NCI-H345 treated with DMSO at 0.1 percent for 48 hours (cell line): ENCODE measurements at regions not wholly inside any gene's neighbourhood (a gene's known extent, or its start where the extent isn't known, plus 50 kb on each side); places are given as distances from the start of the nearest gene placed in this dataset.

ENCODE experiments used
- DNase-seq: peaks from one replicate; lab custom pipeline; 2025; ENCODE audit not compliant: unreplicated experiment; lab: John Stamatoyannopoulos, UW

DNA sequence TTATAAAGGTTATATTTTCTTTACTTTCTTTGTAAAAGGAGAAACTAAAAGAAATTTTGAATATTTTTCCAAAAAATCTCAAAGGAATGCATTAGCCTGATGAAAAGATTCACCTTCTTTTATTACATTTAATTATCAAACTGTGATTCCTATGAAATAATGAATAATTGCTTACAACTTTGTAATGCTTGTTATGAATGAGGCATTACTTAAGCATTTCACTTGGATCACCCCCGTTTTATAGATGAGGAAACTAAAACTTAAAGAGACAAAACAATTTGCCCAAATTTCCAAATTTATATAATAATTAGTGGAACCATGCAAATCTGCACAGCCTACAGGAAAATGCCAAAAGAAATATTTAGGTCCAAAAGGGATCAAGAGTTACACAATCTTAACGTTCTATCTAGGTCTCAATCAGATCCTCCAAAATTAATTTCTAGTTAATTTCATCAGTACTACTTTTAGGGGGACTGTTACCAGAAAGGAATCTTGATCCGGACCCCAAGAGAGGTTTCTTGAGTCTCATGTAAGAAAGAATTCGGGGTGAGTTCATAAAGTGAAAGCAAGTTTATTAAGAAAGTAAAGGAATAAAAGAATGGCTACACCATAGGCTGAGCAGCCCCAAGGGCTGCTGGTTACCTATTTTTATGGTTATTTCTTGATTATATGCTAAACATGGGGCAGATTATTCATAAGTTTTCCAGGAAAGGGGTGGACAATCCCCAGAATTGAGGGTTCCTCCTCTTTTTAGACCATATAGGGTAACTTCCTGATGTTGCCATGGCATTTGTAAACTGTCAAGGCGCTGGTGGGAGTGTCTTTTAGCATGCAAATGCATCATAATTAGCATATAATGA is 288.0 kb downstream of the ADGB start:
- no peak for DNase-seq

DNA sequence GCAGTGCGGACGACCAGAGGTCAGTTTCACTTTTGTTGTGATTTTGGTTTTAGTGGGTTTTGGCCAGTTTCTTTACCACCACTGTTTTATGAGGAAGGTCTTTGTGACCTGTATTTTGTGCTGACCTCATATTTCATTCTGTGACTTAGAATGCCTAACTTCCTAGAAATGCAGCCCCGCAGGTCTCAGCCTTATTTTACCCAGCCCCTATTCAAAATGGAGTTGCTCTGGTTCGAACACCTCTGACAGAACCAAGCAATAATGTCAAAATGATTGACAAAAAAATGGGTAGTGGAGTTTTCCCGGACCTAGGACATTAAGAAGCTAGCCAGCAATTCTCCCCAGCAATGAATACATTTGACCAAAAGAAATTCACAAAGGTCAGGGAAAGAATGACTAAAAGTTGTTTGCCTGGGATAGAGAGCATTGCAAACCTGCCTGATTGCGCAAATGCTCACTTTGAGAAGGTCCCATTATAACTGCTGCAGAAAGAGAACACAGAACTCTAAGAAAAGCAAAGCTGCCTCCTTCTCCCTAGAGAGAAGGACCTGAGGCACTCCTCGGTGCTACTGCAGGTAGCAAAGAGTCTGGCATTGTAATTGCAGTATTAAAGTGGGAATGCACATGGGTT is 288.8 kb downstream of the ADGB start:
- DNase-seq: no peak

DNA sequence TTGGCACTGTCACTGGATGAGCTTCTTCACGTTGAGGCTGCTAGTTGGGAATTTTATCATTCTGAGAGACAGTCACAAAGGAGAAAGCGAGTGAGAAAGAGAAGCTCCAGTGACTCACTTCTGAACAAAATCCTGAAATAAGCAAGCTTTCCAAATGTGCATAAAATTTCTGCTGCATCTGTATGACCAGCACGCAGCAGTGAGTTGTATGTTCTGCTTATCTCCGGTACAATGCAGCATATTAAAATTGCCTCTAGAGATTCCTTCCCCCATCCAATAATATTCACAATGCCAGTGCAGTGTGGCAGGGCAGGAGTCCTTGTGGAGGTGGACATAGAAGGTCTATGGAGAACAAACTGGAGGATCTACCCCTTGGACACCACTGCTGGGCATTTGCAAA is 290.5 kb downstream of the ADGB start:
- DNase-seq: no peak

DNA sequence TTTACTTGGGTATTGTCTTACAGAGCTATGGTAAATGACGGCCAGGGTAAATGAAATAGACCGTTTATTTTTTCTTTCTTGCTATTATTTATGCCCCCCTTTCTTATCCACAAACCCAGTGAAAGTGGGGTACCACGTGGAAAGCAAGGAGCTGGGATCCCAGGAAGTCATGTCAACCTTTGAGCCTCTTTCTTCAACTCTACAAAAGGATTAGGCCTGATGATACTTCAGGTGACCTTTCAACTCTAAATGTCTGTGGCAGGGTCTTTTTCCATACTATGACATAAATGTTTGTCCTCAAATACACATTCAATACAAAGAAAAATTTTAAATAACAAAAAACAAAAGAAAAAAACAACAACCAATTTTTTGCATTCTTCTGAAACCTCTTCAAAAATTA is 291.4 kb downstream of the ADGB start:
- no peak for DNase-seq

GRCh38 chr6:146890644-146891434 is 292.1 kb downstream of the ADGB start:
- no peak for DNase-seq

DNA sequence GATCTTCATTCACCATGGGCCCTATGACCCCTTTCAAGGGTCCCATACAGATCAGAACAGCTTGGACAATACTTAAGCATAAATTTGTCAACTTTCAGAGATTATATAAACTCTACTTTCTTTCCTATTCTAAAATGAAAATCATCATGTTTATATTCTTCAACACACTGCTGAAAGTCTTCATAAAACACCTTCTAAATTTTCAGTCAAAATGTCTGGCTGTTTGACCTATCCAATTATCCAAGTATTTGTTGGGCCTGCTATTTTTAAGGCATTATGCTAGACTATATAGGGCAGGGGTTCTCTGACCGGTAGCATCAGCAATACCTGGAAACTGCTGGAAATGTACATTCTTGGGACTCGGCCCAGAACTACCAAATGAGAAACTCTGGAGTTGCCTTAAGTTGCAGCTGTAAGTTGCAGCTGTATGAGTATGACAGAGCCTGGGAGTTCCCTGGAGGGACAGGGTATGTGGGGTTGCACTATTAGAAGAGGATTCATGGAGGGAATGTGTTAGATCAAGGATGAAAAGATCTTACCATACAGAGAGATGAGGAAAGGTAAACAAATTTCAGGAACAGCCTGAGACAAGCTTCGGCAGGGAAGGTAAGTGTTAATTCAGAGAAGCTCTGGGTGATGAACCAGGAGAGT is 293.0 kb downstream of the ADGB start:
- DNase-seq: no peak

DNA sequence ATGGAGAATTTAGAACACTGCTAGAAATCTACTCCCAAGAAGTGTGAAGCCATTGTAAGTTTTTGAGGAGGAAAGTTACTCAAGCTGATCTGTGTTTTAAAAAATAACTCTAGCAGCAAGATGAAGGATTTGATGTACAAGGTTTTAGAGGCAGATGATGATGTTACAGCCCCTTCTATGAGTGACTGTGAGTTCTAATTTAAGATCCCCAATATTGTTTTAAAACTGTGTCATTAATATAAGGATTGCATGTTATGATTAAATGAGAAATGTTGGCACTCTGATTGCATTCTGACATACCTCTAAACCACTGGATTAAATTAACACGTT is 293.5 kb downstream of the ADGB start:
- DNase-seq: no peak

- no peak for DNase-seq
Observed at GRCh38 chr6:146892613-146893401, 294.0 kb downstream of the ADGB start.

- no peak for DNase-seq
Observed at GRCh38 chr6:146893690-146894089, 294.9 kb downstream of the ADGB start.

DNA sequence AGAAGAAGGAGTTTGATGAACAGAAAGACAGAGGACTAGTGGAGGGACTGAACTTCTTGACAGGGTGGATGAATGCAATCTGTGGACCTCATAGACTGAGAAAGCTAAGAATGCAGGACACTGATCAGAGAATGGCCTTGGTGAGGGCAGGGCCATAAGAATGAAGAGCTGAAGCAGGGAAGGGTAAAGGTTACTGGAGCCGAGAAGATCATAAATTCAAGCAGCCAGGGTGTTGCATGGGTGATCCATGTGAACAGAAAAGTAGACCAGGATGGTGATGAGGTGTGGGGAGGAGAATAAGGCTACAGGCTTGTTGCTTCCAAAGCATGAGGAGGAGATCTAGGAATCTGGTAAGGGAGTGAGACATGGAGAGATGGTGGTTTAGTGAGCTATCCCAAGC is 295.9 kb downstream of the ADGB start:
- no peak for DNase-seq

GRCh38 chr6:146895101-146895771 is 296.5 kb downstream of the ADGB start:
- DNase-seq: no peak

GRCh38 chr6:146895772-146896061 is 296.9 kb downstream of the ADGB start:
- no peak for DNase-seq

- DNase-seq: no peak
Observed at GRCh38 chr6:146896062-146896813, 297.5 kb downstream of the ADGB start.

GRCh38 chr6:146896960-146897701 is 298.4 kb downstream of the ADGB start:
- DNase-seq: no peak

GRCh38 chr6:146898069-146898887 is 299.5 kb downstream of the ADGB start:
- DNase-seq: no peak

- no peak for DNase-seq
Observed at GRCh38 chr6:146898888-146899227, 300.1 kb downstream of the ADGB start.

- DNase-seq: no peak
Observed at GRCh38 chr6:146901940-146902816, 302.0 kb upstream of the STXBP5 start.
